ENCODE measurements at regions not wholly inside any gene's neighbourhood (a gene's known extent, or its start where the extent isn't known, plus 50 kb on each side); places are given as distances from the start of the nearest gene placed in this dataset.
A peak's percentile ranks its signal among the peaks of the same experiment; 100 is the strongest.

DNA sequence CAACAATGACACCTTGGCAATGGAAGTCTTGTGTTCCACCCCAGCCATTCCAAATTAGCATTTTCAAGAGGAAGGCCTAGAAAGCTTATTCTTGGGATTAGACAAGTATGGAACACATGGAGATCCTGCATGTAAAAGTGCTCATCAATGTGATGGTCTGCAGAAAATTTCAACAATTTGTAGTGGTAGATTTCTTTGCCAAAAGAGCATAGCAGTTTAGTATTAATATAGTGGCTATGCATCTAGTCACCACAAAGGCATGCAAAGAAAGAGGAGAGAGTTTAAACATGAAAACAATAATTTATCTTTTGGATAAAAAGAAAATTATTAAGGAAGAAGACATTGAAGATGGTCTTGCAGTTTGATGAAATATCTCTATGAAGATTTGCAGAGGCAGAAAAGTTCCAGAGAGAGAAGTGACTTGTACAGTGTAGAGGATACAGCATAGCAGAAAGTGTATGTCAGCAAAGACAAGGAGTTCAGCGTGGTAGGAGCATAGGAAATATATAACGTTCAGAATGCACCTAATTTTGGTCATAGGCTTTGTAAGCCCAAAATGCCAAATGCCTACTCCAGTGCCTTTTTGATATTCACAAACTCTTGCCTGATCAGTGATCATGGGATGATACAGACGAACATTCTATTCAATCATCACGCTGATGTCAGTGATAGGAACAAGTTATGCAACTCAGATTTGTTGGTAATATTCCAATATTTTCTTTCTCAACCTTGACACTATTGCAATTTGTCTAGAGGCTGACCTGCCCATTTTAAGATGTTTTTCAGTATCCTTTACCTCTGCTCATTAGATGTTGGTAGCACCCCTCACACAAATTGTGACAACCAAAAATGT lies 727.9 kb upstream of the SOX9 start:
- no peak for DNase-seq (ENCODE audit: low read depth)
- no peak overlapping the region for H3K4me3 ChIP-seq (ENCODE audit: low read depth, low read length)

DNA sequence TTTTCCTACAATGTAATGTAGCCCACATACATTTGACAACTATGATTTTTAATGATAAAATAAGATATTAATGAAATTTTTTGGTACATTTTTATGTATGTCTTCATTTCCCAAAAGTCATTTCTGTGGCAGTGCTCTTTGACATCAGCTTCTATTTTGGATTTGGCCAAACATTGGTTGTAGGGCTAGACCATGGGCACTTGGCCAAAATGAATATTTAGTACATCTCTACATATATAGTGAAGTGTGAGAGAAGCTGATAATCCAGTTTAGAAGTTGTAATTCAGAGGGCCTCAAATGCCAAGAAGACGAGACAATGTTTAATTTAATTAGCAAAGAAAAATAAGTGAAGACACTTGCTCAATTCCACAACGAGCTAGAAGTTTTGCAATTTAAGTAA lies 724.9 kb upstream of the SOX9 start:
- no peak overlapping the region for H3K4me3 ChIP-seq (ENCODE audit: low read depth, low read length)
- no peak for DNase-seq (ENCODE audit: low read depth)

DNA sequence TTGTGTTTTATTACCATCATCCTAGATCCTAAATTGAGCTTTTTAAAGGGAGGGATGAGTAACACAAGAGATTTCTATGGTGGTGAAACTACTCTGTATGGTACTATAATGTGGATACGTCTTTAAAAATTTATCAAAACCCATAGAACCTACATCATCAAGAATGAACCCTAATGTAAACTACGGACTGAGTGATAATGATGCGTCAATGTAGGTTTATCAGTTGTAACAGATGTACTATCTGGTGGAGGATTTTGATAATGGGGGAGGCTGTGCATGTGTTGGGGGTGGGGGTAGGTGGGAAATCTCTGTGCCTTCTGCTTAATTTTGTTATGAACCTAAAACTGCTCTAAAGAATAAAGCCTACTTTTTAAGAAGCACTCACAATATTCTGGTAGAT lies 724.1 kb upstream of the SOX9 start:
- H3K4me3 ChIP-seq (ENCODE audit: low read depth, low read length) = no peak overlapping the region
- no peak for DNase-seq (ENCODE audit: low read depth)

DNA sequence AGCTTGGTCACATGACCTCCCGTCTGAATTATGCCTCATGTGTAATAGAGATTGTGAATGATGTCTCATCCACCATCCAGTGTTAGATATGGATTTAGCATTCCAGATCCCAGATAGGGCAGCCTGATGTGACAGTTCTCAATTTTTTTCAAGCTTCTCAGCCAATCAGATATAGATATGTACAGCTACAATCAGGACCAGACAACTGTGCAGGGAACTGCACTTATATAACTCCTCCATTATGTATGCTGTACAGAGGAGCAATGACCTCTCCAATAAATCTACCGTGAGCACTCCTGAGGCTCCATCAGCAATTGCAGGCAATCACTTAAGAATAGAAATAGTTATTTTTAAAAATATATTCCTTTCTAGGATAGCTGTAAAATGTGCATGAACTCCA lies 722.8 kb upstream of the SOX9 start:
- no peak for DNase-seq (ENCODE audit: low read depth)
- no peak overlapping the region for H3K4me3 ChIP-seq (ENCODE audit: low read depth, low read length)

DNA sequence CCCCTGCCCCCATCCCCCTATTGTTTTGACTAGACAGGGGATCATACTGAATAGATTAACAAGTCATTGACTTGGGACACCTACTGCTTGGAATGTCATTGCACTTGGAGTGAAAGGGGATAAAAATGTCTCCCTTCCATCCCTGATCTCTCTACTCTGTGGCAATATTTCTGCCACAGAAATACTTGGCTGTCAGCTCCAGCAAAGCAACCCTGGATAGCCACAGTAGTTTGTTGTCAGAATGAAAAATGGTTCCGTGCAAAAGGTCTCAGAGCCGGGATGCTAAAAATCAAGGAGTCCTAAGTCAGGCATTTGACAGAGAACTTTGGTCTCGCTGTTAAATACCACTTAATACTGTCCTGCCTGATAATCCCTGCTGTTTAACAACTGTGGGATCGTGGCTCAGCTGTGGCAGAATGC lies 722.0 kb upstream of the SOX9 start:
- DNase-seq (ENCODE audit: low read depth) = no peak
- H3K4me3 ChIP-seq (ENCODE audit: low read depth, low read length) = no peak overlapping the region

DNA sequence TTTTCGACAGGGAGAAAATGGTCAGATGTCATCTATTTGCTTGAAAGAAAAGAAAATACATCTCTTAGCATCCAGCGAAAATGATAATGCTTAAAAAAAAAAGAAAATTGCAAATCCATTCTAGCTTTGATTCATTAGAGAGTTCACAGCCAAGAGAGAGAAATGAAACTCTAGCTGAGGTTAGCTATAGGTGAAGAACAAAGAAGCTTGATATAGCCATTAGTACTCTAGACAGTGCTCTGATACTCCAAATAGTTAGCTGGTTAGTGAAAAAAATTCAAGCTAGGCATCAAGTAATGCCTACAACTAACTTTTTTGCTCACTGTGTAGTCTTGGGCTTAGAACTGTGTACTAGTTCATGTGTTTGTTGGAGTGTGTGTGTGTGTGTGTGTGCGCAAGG lies 721.6 kb upstream of the SOX9 start:
- H3K4me3 ChIP-seq (ENCODE audit: low read depth, low read length) = no peak overlapping the region
- no peak for DNase-seq (ENCODE audit: low read depth)

DNA sequence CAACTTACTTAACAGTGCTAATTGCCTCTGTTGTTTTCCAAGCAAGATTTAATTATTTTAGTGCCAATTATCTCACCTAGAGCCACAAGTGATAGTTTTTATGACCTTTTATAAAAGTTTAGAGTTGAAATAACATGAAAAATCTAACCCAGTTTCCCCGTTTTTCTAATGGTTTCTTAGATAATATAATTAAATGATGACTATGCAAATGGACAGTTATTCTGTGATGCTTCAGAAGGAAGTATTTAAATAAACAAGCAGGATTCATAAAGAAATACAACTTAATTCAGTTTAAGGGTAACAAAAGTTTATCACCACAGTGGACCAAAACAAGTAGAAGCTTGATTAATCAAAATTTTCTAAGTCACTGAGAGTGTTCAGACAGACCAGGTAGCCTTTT lies 721.2 kb upstream of the SOX9 start:
- H3K4me3 ChIP-seq (ENCODE audit: low read depth, low read length) = no peak overlapping the region
- no peak for DNase-seq (ENCODE audit: low read depth)

DNA sequence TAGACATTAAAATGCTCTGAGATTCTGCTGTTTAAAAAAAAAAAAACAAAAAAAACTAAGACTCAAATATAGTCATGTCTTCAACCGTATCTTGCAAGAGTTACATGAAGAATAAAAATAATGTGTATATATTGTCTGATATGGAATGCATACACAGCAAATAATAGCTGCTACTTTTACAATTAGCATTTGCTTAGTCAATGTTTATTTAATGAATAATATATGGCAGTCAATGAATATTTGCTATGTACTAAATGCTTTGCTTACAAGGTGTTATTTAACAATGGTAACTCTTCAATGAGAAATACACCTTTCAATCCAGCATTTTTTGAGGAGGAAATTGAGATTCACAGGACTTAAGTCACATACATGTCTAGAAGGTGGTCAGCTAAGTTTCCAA lies 718.8 kb upstream of the SOX9 start:
- DNase-seq (ENCODE audit: low read depth) = no peak
- H3K4me3 ChIP-seq (ENCODE audit: low read depth, low read length) = no peak overlapping the region

DNA sequence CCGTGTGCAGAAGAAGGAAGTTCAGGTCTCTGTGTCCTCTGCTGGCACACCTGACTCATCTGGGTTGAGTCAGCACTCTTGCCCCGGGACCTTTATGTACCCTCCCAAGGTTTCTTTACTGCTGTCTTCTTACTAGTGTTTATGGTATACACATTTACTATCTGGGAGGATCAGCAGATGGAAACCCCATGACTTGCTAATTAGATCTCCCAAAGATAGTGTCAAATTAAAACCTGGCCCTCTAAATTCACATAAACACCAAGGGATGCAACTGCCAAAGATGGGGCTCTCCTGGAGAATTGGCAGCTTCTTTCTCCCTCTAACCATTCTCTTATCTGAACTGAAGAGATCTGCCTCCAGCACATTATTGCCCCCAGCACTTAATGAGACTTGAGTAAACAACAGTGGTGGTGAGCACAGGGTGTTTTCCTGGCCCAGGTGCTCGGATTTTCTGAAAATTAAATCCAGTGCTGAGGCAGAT lies 718.1 kb upstream of the SOX9 start:
- no peak for DNase-seq (ENCODE audit: low read depth)
- H3K4me3 ChIP-seq (ENCODE audit: low read depth, low read length) = no peak overlapping the region

DNA sequence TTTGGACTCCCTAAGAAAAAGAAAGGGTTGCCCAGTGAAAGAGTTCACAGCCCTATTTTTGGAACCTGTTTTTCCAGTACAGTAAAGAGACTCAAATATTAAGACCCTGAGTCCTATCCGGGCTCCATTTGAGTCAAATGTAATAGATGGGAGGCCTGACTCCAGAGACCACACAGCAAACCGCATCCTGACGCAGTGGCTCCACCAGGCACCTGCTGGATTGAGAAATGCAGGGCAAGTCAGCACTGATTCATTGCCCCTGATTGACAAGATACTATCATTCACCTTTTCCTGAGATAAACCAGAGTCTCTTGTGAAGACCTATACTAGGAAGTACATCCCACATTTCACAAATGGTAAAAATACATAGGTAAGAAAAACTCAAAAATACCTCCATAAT lies 715.7 kb upstream of the SOX9 start:
- DNase-seq (ENCODE audit: low read depth) = no peak

DNA sequence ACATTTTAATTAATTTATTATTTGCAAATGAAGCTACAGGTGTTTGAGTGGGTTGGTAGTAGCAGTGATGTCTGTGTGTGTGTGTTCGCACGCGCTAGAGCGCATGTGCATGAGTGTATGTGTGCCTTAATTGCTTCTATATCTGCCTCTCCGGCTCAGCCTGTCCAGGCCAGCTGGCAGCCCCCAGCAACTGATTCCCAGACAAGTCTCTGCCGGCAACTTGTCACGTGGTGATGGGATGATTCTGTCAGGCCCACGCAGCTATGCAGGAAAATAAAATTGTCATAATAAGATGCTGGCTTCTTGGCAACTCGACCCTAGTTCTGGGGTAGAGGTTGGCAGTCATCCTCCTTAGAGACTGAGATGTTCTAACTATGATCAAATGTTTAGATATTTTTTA lies 712.8 kb upstream of the SOX9 start:
- DNase-seq (ENCODE audit: low read depth) = no peak
- no peak overlapping the region for H3K4me3 ChIP-seq (ENCODE audit: low read depth, low read length)

More for the DNA sequence above, 715.7 kb upstream of the SOX9 start:
- H3K4me3 ChIP-seq (ENCODE audit: low read depth, low read length) = no peak overlapping the region

DNA sequence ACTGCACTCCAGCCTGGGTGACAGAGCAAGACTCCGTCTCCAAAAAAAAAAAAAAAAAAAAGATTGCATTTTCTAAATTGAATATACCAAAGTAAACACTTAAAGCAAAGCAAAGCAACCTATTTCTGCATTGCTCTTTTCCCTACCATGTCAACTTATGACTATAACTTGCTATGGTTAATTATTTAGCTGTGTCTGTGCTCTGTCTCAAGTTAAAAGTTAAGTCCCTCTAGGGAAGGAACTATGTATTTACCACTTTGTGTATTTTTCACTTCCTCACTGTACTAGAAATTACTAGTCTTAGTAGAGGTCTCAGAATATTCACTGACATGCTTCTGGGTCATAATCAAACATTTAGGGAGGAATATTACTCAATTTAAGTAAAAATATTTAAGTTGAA lies 711.7 kb upstream of the SOX9 start:
- no peak overlapping the region for H3K4me3 ChIP-seq (ENCODE audit: low read depth, low read length)
- no peak for DNase-seq (ENCODE audit: low read depth)

DNA sequence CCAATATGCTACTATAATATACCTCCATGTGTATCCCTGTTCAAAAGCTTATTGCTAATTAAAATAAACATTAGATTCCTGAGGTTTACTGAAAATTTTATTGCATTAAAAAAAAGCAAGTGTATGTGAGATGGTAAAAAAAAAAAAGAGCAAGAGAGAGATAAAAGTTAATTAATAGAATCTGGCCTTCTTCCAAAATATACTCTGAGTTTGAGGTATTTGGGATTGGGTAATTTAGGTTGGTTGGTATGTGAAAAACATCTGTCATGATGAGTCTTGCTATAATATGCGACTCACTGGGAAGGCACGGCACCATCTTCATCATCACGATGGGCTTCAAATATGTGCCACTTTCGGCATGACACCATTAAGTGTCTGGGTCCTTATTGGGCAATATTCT lies 711.1 kb upstream of the SOX9 start:
- no peak overlapping the region for H3K4me3 ChIP-seq (ENCODE audit: low read depth, low read length)
- peak; percentile 74 for DNase-seq (ENCODE audit: low read depth)

DNA sequence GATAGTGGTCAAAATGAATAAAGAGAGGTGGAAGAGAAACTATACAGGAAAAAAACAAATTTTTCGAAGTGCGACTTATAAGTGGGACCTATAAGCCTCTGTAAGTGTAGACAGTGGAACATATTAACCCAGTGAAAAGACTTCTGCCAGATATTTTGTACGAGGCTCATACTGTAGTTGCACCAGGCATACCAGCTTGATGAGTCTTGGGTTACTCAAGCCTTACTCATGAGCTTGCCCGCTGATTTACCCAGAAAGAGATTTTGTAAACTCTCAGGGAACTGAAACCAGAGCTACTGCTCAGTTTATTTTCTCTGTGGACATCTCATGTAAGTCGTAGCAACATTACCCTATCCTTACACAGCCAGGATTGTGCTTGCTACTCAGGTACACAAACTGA lies 708.0 kb upstream of the SOX9 start:
- peak; percentile 91 for DNase-seq (ENCODE audit: low read depth)

DNA sequence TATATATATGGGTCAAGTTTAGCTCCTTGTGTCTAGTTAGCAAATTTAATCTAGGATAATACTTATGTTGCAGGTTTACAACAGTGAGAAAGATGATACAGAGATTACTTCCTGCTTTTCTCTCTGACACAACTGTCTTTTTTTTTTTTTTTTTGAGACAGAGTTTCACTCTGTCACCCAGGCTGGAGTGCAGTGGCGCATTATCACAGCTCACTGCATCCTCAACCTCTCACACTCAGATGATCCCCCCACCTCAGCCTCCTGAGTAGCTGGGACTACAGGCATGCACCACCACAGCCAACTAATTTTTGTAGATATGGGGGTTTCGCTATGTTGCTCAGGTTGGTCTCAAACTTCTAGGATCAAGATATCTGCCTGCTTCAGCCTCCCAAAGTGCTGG lies 706.9 kb upstream of the SOX9 start:
- no peak overlapping the region for H3K4me3 ChIP-seq (ENCODE audit: low read depth, low read length)
- DNase-seq (ENCODE audit: low read depth) = no peak

More for the DNA sequence above, 708.0 kb upstream of the SOX9 start:
- no peak overlapping the region for H3K4me3 ChIP-seq (ENCODE audit: low read depth, low read length)

DNA sequence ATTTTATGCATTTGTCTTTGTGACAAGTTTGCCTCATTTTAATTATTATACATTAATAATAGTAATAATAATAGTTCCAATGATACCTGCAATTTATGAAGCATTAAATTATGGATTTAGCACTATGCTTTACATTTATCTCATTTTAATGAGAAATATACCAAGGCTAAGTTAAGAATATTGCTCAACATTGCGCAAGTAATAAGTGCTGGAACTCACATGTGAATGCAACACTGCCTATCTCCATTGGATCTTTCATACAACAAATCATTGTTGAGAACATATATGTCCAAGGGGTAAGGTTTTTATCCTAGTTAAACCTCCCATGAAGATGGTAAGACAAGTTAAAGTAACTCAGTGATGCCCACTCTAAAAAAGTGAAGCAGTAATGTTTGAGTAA lies 703.7 kb upstream of the SOX9 start:
- no peak overlapping the region for H3K4me3 ChIP-seq (ENCODE audit: low read depth, low read length)
- DNase-seq (ENCODE audit: low read depth) = no peak

DNA sequence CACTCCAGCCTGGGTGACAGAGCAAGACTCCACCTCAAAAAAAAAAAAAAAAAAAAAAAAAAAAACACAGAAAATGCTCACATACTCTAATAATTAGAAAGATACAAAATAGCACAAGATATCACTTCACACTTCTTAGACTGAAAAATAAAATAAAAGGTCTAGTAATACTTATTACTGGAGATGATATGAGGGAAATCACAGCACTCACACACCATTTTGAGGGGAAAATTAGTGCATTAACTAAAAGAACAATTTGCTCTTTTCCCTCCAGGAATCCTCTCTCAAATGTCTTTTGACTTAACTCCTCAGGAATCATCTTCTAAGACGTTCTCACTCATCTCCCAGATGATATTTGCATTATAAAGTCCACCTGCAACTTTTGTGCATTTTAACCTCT lies 697.9 kb upstream of the SOX9 start:
- H3K4me3 ChIP-seq (ENCODE audit: low read depth, low read length) = no peak overlapping the region
- DNase-seq (ENCODE audit: low read depth) = no peak

DNA sequence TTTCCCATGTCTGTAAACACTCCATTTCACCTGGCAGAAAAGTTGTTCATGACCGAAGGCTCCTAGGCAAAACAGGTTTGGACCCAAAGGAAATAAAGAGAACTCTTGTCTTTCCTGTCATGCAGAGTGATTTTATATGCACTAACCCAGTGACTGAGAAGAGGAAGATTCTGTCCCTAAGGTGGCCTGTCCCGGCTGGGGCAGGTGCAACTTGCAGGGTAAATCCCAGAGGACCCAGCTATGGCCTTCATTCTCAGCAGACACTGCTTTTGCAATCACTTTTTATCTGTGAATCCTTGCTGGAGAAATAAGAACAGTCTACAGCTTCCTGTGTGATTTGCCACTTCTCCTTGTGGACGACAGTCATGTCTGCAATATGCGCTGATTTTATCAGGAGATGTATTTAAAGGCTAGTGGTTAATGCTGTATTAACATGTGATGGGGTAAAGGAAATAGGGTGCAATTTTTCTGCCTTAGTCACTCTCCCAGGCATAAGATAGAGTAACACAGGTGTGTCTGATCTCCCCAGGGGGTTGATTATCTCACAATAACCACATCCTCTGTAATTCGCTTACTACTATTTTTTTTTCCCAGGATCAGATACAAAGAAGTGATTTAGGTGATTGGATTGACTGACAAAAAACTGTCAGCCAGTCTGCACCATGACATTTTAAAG lies 696.8 kb upstream of the SOX9 start:
- no peak overlapping the region for H3K4me3 ChIP-seq (ENCODE audit: low read depth, low read length)
- no peak for DNase-seq (ENCODE audit: low read depth)

DNA sequence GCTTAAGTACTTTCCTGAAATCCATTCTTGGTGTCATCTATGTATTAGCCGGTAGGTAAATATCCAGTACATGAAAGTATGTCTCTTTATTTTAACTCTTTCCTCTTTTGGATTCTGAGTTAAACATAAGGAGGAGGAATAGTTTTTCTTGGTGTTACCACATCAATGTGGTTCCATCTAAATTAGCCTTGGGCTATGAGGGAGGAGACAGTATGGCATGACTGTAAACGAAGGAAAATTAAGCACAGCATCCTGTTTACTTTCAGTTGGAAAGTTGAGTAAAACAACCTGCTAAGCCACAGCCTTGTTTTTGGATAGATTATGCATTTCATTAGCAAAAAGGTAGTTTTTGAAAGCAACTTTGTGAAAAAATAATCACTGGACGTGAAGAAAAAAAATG lies 693.0 kb upstream of the SOX9 start:
- DNase-seq (ENCODE audit: low read depth) = no peak
- no peak overlapping the region for H3K4me3 ChIP-seq (ENCODE audit: low read depth, low read length)

DNA sequence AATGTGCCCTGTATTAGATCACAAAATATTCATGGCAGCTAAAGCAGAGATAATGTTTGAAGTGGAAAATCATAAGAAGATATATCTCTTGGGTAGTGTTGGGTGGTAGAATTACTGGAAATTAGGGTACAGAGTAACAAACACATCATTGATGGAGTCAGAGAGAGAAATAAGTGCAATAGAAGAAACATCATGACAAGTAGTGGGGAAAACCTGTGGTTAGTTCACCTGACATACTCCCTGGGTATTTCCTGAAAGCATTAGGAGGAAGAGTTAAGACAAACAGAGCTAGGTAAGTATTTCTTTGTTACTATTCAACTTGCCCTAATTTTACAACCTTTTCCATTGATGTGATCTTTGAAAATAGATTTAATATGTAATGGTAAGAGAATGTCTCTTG lies 691.9 kb upstream of the SOX9 start:
- no peak for DNase-seq (ENCODE audit: low read depth)
- H3K4me3 ChIP-seq (ENCODE audit: low read depth, low read length) = no peak overlapping the region

DNA sequence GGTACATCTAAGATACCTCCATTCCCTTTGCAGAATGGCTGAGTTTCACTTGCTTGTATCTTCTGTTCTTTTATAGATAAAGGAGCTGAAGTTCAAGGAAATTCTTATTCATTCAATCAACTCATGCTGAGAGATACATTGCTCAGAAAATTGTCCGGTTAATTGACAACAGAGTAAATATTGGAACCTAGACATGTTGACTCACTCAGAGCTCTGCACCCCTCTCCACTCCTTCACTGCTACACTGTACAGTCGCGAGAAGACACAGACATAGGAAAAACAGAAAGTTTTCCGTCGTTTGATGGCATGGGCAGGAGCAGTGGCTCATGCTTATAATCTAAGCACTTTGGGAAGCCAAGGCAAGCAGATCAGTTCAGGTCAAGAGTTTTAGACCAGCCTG lies 690.5 kb upstream of the SOX9 start:
- H3K4me3 ChIP-seq (ENCODE audit: low read depth, low read length) = no peak overlapping the region
- DNase-seq (ENCODE audit: low read depth) = no peak

Data from skeletal muscle cell (primary cell).